OCI-LY3 (cell line): ENCODE measurements at regions not wholly inside any gene's neighbourhood (a gene's known extent, or its start where the extent isn't known, plus 50 kb on each side); places are given as distances from the start of the nearest gene placed in this dataset.
"Not testable (repeated sequence)": the region's sequence is repeated elsewhere in the genome, so short reads cannot be mapped to it uniquely, and the experiment has no call there.

Source experiments
- H2AFZ ChIP-seq: fragments of 200-600, 300-600 bp; shearing (Covaris generic); 2 replicates; pipeline ENCODE4 v1.6.0; 2014; ENCODE audit warnings: antibody characterized with exemption, low read depth, low read length
- H3K27ac ChIP-seq: fragments of 200-600, 300-600 bp; sonication (generic); 2 replicates; pipeline ENCODE4 v1.5.1; 2014; ENCODE audit warnings: mild to moderate bottlenecking, low read length, moderate library complexity, mixed read lengths
- H3K27me3 ChIP-seq: fragments of 200-600, 300-600 bp; sonication (generic); 2 replicates; pipeline ENCODE4 v1.6.1; 2014; ENCODE audit warnings: low read depth, low read length, mixed read lengths
- H3K36me3 ChIP-seq: fragments of 200-600, 300-600 bp; sonication (generic); replicated peaks from 2 replicates; pipeline ENCODE3; 2014; ENCODE audit warnings: low read depth, low read length, mixed read lengths
- H3K4me1 ChIP-seq: fragments of 300-600, 200-600 bp; sonication (generic); 2 replicates; pipeline ENCODE4 v1.6.1; 2014; ENCODE audit warnings: low read length, mixed read lengths
- H3K4me2 ChIP-seq: fragments of 200-600, 300-600 bp; sonication (generic); 2 replicates; pipeline ENCODE4 v1.6.1; 2014; ENCODE audit warnings: low read length, mixed read lengths
- H3K4me3 ChIP-seq: fragments of 300-600, 200-600 bp; sonication (generic); 2 replicates; pipeline ENCODE4 v1.5.1; 2014; ENCODE audit warnings: antibody characterized with exemption, mild to moderate bottlenecking, low read length, moderate library complexity
- H3K79me2 ChIP-seq: fragments of 300-600, 200-600 bp; shearing (Covaris generic); 2 replicates; pipeline ENCODE4 v1.6.1; 2014; ENCODE audit warnings: mild to moderate bottlenecking, low read length, mixed read lengths
- H3K9ac ChIP-seq: fragments of 300-600, 200-600 bp; shearing (Covaris generic); 2 replicates; pipeline ENCODE4 v1.6.0; 2014; ENCODE audit warnings: mild to moderate bottlenecking, low read length, moderate library complexity
- H3K9me3 ChIP-seq: fragments of 200-600, 300-600 bp; shearing (Covaris generic); 2 replicates; pipeline ENCODE4 v1.6.1; 2014; ENCODE audit warnings: low read length, mixed read lengths; ENCODE audit not compliant: insufficient read depth
- H4K20me1 ChIP-seq: fragments of 200-600, 300-600 bp; sonication (generic); 2 replicates; pipeline ENCODE4 v1.6.1; 2016; ENCODE audit warnings: low read length, mixed read lengths; ENCODE audit not compliant: insufficient read depth
- EZH2phosphoT487 ChIP-seq: fragments of 200-600 bp; shearing (Covaris generic); IDR thresholded peaks from 2 replicates; pipeline ENCODE4 v1.6.1; 2018; ENCODE audit warnings: antibody characterized with exemption, mixed run types, low read depth
- TF ChIP-seq, protein P1 (sequence below): fragments of 200-600, 300-600 bp; sonication (generic); IDR thresholded peaks from 2 replicates; pipeline ENCODE4 v1.5.1; 2014; ENCODE audit warnings: antibody characterized with exemption, low read length, low read depth

DNA sequence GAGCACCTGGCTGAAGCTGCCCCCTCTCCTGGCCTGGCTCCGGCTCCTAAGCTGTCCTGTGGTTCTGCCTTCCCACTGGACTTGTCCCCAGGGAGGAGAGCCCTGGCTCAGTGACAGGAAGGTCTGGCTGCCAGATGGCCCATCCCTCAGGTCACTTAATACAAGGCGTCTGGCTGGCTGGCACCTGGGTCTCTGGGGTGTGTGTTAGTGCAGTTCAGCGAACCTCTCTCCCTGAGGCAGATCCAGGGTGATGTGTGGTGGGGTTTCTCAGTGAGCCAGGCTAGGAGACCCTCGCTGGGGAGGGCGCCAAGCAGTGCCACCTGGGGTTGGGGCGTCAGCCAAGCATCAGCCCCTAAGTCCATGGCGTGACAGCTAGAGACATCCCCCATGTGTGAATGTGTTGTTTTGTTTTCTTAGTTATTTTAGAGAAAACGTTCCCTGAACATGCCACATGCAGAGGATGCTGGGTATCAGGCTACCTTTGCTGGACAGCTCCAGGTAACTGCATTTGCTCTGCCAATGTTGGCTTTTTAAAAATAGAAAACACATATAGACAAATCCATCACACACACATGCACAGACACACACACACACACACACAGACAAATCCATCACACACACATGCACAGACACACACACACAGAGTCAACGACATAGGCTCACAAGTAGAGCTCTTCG is 56.4 kb upstream of the LRPAP1 start:
- not testable (repeated sequence) for H3K9ac ChIP-seq, H3K36me3 ChIP-seq, H3K4me3 ChIP-seq, H3K79me2 ChIP-seq, H4K20me1 ChIP-seq, H3K4me1 ChIP-seq, H3K4me2 ChIP-seq, H2AFZ ChIP-seq, H3K27ac ChIP-seq, H3K9me3 ChIP-seq, H3K27me3 ChIP-seq

DNA sequence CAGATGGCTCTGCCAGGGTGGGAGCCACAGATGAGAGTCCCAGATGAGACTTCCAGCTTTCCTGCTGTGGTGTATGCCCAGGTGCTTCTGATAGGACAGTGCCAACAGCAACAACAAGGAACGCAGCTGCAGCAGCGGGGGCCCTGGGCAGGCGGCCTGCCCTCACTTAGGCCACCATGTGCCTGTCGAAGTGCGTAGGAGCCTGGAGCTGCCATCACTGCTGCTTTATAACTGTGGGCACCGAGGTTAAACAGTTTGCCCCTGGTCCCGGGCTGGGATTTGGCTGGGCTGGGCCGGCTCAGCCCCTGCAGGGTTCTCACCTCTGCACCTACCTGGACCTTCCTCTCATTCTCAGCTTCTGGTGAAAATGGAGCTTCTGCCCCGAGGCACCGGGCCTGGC is 54.4 kb upstream of the LRPAP1 start:
- H3K4me2 ChIP-seq, H3K4me3 ChIP-seq, H3K9me3 ChIP-seq, H3K27ac ChIP-seq, H3K27me3 ChIP-seq, H2AFZ ChIP-seq, H3K36me3 ChIP-seq, H4K20me1 ChIP-seq, H3K9ac ChIP-seq, H3K79me2 ChIP-seq, H3K4me1 ChIP-seq: not testable (repeated sequence)

DNA sequence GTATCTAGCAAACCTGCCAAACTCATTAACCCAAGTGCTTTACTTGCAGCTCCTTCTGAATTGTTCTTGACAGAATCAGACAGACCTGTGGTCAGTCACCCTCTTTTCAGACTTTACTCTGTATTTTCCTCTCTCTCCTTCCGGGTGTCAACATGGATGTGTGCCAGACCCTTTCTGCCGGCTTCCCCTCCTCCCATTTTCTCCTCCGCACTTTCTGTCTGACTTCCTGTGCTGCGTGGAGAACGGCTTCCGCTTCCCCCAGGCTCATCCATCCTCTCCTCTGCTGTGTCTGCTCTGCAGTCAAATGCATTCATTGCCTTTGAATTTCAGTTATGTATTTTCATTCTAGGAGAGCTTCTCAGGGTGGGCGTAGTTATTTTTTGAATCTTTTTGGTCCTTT is 53.3 kb upstream of the LRPAP1 start:
- not testable (repeated sequence) for H3K4me3 ChIP-seq, H3K27ac ChIP-seq, H3K36me3 ChIP-seq, H2AFZ ChIP-seq, H3K79me2 ChIP-seq, H3K9me3 ChIP-seq, H4K20me1 ChIP-seq, H3K27me3 ChIP-seq, H3K4me2 ChIP-seq, H3K9ac ChIP-seq, H3K4me1 ChIP-seq

DNA sequence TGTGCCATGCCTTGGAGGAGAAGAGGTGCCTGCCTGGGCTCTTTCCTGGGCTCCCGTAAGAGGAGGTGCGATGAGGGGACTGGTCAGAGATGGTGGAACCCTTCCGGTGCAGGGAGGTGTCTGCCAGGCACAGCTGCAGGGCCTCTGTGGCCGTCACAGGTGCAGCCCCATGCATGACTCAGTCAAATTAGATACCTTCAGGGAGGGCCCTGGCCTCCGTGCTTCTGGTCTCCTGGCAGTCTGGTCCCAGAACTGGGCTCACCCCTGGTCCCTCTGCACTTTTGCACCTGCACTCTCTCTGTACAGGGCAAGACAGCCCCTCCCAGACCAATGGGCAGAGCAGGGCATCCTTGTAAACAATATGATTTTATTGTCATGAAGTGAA is 49.9 kb upstream of the LRPAP1 start:
- Histone ChIP-seq H3K9me3 (no peaks in the 10 kb centered on the region), H4K20me1 (no peaks in the 10 kb centered on the region), H3K4me2 (no peak overlapping the region), H2AFZ (no peak overlapping the region), H3K9ac (no peak overlapping the region), H3K36me3 (no peaks in the 10 kb centered on the region), H3K27ac (no peak overlapping the region), H3K4me3 (no peak overlapping the region), H3K27me3 (no peaks in the 10 kb centered on the region), H3K4me1 (no peaks in the 10 kb centered on the region), H3K79me2 (no peaks in the 10 kb centered on the region)
- TF ChIP-seq, protein P1, sequence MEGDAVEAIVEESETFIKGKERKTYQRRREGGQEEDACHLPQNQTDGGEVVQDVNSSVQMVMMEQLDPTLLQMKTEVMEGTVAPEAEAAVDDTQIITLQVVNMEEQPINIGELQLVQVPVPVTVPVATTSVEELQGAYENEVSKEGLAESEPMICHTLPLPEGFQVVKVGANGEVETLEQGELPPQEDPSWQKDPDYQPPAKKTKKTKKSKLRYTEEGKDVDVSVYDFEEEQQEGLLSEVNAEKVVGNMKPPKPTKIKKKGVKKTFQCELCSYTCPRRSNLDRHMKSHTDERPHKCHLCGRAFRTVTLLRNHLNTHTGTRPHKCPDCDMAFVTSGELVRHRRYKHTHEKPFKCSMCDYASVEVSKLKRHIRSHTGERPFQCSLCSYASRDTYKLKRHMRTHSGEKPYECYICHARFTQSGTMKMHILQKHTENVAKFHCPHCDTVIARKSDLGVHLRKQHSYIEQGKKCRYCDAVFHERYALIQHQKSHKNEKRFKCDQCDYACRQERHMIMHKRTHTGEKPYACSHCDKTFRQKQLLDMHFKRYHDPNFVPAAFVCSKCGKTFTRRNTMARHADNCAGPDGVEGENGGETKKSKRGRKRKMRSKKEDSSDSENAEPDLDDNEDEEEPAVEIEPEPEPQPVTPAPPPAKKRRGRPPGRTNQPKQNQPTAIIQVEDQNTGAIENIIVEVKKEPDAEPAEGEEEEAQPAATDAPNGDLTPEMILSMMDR: no peak
- no peak for TF ChIP-seq EZH2phosphoT487
